ENCODE measurements at regions not wholly inside any gene's neighbourhood (a gene's known extent, or its start where the extent isn't known, plus 50 kb on each side); places are given as distances from the start of the nearest gene placed in this dataset.

DNA sequence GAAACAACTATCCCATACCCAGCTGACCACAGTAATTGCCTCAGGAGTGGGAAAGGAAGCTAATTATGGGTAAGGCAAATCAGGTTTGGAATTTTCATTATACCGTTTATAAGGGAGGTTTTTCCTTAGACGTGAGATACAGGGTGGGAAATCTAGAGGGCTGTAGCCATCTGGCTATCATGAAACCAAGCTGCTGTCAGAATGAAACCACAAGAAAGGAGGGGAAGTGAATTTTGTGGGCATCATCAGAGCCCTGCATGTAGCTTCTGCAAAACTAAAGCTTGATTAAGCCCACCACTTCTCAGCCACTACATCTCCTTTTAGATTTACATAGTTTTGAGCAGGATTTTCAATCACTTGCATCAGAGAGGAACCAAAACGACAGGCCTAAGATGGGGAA lies 893.5 kb downstream of the TUSC7 start:
- TF ChIP-seq POLR2A (IDR thresholded peaks at IDR 0.05) (no peak), CTCF (IDR thresholded peaks at IDR 0.05) (no peak)

Measured in lower leg skin (tissue), 3 donors.